Heart right ventricle (tissue), 16 donors: ENCODE measurements at regions not wholly inside any gene's neighbourhood (a gene's known extent, or its start where the extent isn't known, plus 50 kb on each side); places are given as distances from the start of the nearest gene placed in this dataset.

ENCODE experiments used
- ATAC-seq, 8 donors: fragments of 200-7000 bp; cut with Tn5 transposase; one replicate each; pipeline ENCODE4 v1.9.1; 2020; ENCODE audit warnings: mild to moderate bottlenecking in 8 of 8, moderate library complexity in 8 of 8, moderate number of reproducible peaks in 1 of 8
- DNase-seq, 2 donors: peaks; one replicate each; pipeline ENCODE4 v3.0.0-alpha.2; 2020
- H3K27ac ChIP-seq, 10 donors: fragments of 200-600 bp; sonication (generic) in 2 of 10; one replicate each; pipeline versions ENCODE4 v1.5.0 to v1.8.0; 2020 to 2022; ENCODE audit warnings: mild to moderate bottlenecking in 3 of 10
- H3K27me3 ChIP-seq, 7 donors: fragments of 200-600 bp; one replicate each; pipeline ENCODE4 v1.8.0; 2021 to 2022; ENCODE audit warnings: mild to moderate bottlenecking in 2 of 7
- H3K36me3 ChIP-seq, 9 donors: fragments of 200-600 bp; sonication (generic) in 1 of 9; one replicate each; pipeline versions ENCODE4 v1.5.0 to v1.8.0; 2020 to 2022; ENCODE audit warnings: mild to moderate bottlenecking in 2 of 9
- H3K4me1 ChIP-seq, 9 donors: fragments of 200-600 bp; sonication (generic) in 1 of 9; one replicate each; pipeline versions ENCODE4 v1.5.0 to v1.8.0; 2020 to 2022; ENCODE audit warnings: mild to moderate bottlenecking in 4 of 9
- H3K4me3 ChIP-seq, 10 donors: fragments of 200-600 bp; sonication (generic) in 2 of 10; one replicate each; pipeline versions ENCODE4 v1.5.0 to v1.8.0; 2020 to 2022; ENCODE audit warnings: mild to moderate bottlenecking in 7 of 10, moderate library complexity in 2 of 10
- H3K9me3 ChIP-seq, 11 donors: fragments of 200-600 bp in 10 of 11; sonication (generic) in 2 of 11; one replicate each; pipeline versions ENCODE4 v1.5.0 to v1.8.0; 2013 to 2022; ENCODE audit warnings: mild to moderate bottlenecking in 2 of 11, control low read depth in 1 of 11, moderate library complexity in 1 of 11
- CTCF ChIP-seq, 9 donors: fragments of 200-600 bp; sonication (generic) in 2 of 9; IDR thresholded peaks; one replicate each; pipeline versions ENCODE4 v1.5.0 to v1.8.0; 2021 to 2022; ENCODE audit warnings: antibody characterized with exemption in 9 of 9, mild to moderate bottlenecking in 5 of 9, moderate library complexity in 1 of 9
- WGBS, 2 donors: extraction: QIAGEN DNeasy Blood & Tissue Kit; methylation state at CpG; one replicate each; pipeline ENCODE4 v1.1.7; 2013; ENCODE audit warnings: inconsistent platforms in 1 of 2; 5-methylcytosine and 5-hydroxymethylcytosine counted together
- intact Hi-C, 10 donors: fragments of 100-400 bp; cut with DNase I; formaldehyde crosslinking; loops; one replicate each; pipeline versions ENCODE4 v1.11.1 to v1.14.2; 2022
- donor health status: Arrhythmogenic right ventricular cardiomyopathy.
- donor health status: ischemic (EF 13 %, LVEDD 7.1; RV severe dilation, severe dysfunction).
- donor health status: healthy with polysubstance abuse.
- donor health status: DM: no; HTN: yes; CAD: no.
- donor health status: DM: no; HTN: no; CAD: no.
- donor health status: ischemic (EF 25% LVEDD 6.9; RV normal size, moderate dysfunction).
- donor health status: ischemic (EF 25% LVEDD 5.7; RV mildly dilated, moderate dysfunction).
- donor health status: healthy.
- donor health status: DM: yes; HTN: yes; CAD: no.
- donor health status: Ischemic cardiomyopathy.
- donor health status: ischemic (EF 35%, LVEDD 5.7; RV mildly dilated, moderate dysfunction).
- donor health status: nonischemic (EF 11% LVEDD 7.7; RV severe dilation, severe dysfunction).
- donor health status: DM: yes; HTN: yes; CAD: no.
- donor health status: PGD.
- donor health status: ischemic (EF 29% LVEDD 5.4; RV normal size, mild dysfunction).
- donor health status: nonischemic (EF 23%, LVEDD 6.1; RV moderate dilation, normal function).

DNA sequence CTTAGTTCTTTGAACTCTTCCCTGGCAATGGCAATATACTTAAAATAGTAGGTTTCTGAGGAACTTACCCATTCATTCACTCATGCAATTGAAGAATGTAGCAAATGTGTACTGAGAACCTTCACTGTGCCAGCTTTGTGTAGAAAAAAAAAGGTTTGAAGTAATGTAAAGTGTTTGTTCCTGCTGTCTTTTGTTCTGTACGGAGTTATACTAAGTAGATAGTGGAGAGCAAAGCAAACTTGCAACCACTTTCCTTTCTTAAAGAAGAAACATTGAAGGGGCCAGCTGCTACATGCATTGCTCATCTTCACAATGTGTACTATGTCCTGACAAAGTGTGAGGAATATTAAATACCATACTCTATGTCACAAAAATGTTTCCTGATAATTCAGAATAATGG lies 68.9 kb upstream of the FREM2 start:
- H3K27ac ChIP-seq = no peak overlapping the region
- 56 to 59% methylated on average over 1 of the region's 1 CpG for WGBS, 2 donors
- H3K4me3 ChIP-seq = no peak overlapping the region
- no peaks in the 10 kb centered on the region for H3K9me3 ChIP-seq
- DNase-seq (no peak), ATAC-seq (no peak)
- H3K36me3 ChIP-seq = no peaks in the 10 kb centered on the region
- H3K4me1 ChIP-seq = no peaks in the 10 kb centered on the region
- TF ChIP-seq CTCF (IDR thresholded peaks at IDR 0.05) = no peak
- H3K27me3 ChIP-seq = peaks cover 0 to 3% (median 0%) of the 10 kb centered on the region in 7 donors
- intact Hi-C loops = no loop called here

DNA sequence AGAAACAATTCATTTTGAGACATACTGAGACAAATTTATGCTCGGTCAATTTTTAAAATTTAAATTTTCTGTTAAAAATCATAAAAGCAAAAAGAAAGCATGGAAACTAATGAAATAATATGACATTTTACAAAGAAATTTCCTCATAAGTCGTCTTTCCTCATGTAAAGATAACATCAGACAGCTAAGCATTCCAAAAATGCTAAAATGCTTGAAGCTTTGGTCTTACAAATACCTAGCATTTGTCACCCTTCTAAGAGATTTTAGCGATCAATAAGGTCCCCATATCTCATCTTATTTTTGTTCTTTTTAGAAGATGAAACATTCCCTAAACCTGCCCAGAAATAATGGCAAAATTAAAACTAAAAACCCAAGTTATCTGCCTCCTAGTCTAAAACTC lies 68.5 kb upstream of the FREM2 start:
- intact Hi-C loops = no loop called here
- DNase-seq (no peak), ATAC-seq (no peak)

GRCh38 chr13:38618881-38619280 lies 68.0 kb upstream of the FREM2 start:
- peaks cover 0 to 3% (median 0%) of the 10 kb centered on the region in 7 donors for H3K27me3 ChIP-seq
- TF ChIP-seq CTCF (IDR thresholded peaks at IDR 0.05) = no peak
- H3K4me1 ChIP-seq = no peaks in the 10 kb centered on the region
- WGBS, 2 donors = 57 to 86% methylated on average over 1 of the region's 1 CpG
- intact Hi-C loops = no loop called here
- no peak for DNase-seq
- H3K9me3 ChIP-seq = no peaks in the 10 kb centered on the region
- H3K36me3 ChIP-seq = no peaks in the 10 kb centered on the region
- H3K27ac ChIP-seq = no peak overlapping the region
- no peak for ATAC-seq
- no peak overlapping the region for H3K4me3 ChIP-seq

More for the DNA sequence above, 68.5 kb upstream of the FREM2 start:
- Histone ChIP-seq H3K4me3 (no peak overlapping the region), H3K4me1 (no peaks in the 10 kb centered on the region), H3K9me3 (no peaks in the 10 kb centered on the region), H3K27me3 (peaks cover 0 to 3% (median 0%) of the 10 kb centered on the region in 7 donors), H3K36me3 (no peaks in the 10 kb centered on the region), H3K27ac (no peak overlapping the region)
- TF ChIP-seq CTCF (IDR thresholded peaks at IDR 0.05) = no peak
- WGBS, 2 donors = 66 to 75% methylated on average over 3 of the region's 3 CpGs

GRCh38 chr13:38620876-38621275 lies 66.0 kb upstream of the FREM2 start:
- DNase-seq (no peak), ATAC-seq (no peak)
- intact Hi-C loops = no loop called here
- no peak for TF ChIP-seq CTCF (IDR thresholded peaks at IDR 0.05)
- Histone ChIP-seq H3K36me3 (no peaks in the 10 kb centered on the region), H3K9me3 (no peaks in the 10 kb centered on the region), H3K27me3 (no peaks in the 10 kb centered on the region), H3K4me3 (no peak overlapping the region), H3K4me1 (no peaks in the 10 kb centered on the region), H3K27ac (no peak overlapping the region)
- whole genome bisulfite sequencing, 2 donors = 58 to 63% methylated on average over 4 of the region's 4 CpGs

- Histone ChIP-seq H3K36me3 (no peaks in the 10 kb centered on the region), H3K4me3 (no peak overlapping the region), H3K27me3 (no peaks in the 10 kb centered on the region), H3K27ac (no peak overlapping the region), H3K4me1 (no peaks in the 10 kb centered on the region), H3K9me3 (no peaks in the 10 kb centered on the region)
- no peak for DNase-seq
- WGBS, 2 donors = 45 to 53% methylated on average over 10 of the region's 10 CpGs
- ATAC-seq = no peak
- intact Hi-C loops = no loop called here
- no peak for TF ChIP-seq CTCF (IDR thresholded peaks at IDR 0.05)
These were observed 62.1 kb upstream of the FREM2 start for GRCh38 chr13:38624822-38625221.
